ENCODE measurements at regions not wholly inside any gene's neighbourhood (a gene's known extent, or its start where the extent isn't known, plus 50 kb on each side); places are given as distances from the start of the nearest gene placed in this dataset.

- peak; percentile 78 to 82 for DNase-seq (ENCODE audit: low read depth in 2 of 2)
Observed at GRCh38 chr2:43171789-43172188, 54.6 kb downstream of the ZFP36L2 start.

DNA sequence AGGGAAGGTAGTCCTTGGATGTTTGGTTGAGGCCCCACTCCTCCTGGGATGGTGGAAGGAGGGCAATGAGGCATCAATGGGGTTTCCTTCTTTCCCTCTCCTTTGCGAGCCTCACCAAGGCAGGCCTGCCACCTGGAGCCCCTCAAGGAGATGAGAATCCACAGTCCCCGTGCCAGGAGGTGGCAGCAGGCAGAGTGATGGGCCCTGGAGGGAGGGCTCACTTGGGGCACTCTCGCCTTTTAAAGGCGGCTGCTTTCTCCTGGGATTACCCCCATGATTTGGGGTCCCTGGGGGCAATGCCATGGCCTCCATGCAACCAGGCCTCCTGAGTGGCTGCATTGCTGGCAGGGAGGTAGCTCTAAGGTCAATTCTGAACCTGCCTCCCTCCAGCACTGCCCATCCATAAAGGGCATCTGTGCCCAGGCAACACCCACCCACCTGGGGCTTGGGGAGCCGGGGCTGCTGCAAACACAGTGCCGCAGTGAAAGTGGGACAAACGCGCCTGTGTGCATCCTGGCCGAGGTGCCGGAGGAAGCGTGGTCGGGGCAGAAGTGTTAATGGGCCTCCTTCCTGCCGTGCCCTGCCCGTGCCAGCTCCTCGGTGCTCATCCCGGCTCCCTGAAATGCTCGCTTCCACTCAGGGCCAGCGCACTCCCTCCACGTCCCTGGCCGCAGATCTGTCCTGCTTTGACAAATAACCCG lies 55.9 kb downstream of the ZFP36L2 start:
- peak in 1 of 2 donors; percentile 27 for DNase-seq (ENCODE audit: low read depth in 2 of 2)

- DNase-seq (ENCODE audit: low read depth in 2 of 2): peak in 1 of 2 donors; percentile 68
Observed at GRCh38 chr2:43169987-43170386, 56.4 kb downstream of the ZFP36L2 start.

GRCh38 chr2:43169099-43169945 lies 57.1 kb downstream of the ZFP36L2 start:
- DNase-seq (ENCODE audit: low read depth in 2 of 2): peak; percentile 83 to 89

GRCh38 chr2:43168016-43168369 lies 58.4 kb downstream of the ZFP36L2 start:
- no peak for DNase-seq (ENCODE audit: low read depth in 2 of 2)

- no peak for DNase-seq (ENCODE audit: low read depth in 2 of 2)
Observed at GRCh38 chr2:43165378-43166069, 60.9 kb downstream of the ZFP36L2 start.

DNA sequence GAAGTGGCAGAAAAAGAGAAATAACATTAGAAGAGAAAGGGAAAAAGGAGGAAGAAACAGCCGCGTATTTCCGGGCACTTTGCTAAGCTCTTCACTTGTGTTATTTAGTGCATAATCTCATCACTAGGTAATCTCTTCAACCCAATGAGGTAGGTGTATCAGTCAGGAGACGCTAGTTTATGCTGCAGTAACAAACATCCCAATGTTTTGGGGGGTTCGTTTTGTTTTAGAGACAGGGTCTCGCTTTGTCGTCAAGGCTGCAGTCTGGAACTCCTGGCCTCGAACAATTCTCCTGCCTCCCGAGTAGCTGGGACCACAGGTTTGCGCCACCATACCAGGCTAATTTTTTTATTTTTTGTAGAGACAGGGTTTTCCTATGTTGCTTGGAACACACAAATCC lies 61.7 kb downstream of the ZFP36L2 start:
- no peak for DNase-seq (ENCODE audit: low read depth in 2 of 2)

DNA sequence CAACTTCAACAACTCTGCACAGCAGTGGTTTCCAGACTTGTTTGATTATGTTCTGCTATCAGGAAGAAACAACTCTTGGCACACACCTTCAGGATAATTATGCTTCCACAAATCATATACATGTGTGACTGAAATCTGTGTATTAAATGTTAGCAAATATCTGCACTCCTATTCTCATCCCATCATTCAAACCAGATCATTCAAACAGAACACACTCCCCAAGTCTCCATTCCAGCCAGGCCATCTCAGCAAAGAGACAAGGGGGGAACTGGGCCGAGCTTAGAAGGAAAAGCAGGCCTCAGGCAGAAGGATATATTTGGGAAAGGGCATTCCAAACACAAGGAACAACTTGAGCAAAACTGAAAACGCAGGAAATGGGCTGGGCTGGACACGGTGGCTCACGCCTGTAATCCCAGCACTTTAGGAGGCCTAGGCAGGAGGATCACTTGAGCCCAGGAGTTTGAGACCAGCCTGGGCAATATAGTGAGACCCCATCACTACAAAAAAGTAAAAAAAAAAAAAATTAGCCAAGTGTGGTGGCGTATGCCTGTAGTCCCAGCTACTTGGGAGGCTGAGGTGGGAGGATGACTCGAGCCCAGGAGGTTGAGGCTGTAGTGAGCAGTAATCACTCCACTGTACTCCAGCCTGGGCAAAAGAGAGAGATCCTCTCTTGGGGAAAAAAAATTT lies 62.7 kb downstream of the ZFP36L2 start:
- no peak for DNase-seq (ENCODE audit: low read depth in 2 of 2)

DNA sequence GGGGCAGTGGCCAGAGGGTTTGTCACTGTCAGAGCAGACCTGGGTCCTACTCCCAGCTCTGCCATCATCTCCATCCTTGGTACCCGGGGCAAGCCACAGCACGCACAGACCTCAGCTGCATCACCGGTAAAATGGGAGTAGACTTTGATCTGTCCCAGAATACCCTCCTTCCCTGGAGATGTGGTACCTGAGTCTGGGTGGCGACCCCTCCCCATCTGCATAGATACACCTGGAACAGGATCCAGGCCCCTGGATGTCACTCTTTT lies 64.0 kb downstream of the ZFP36L2 start:
- no peak for DNase-seq (ENCODE audit: low read depth in 2 of 2)

DNA sequence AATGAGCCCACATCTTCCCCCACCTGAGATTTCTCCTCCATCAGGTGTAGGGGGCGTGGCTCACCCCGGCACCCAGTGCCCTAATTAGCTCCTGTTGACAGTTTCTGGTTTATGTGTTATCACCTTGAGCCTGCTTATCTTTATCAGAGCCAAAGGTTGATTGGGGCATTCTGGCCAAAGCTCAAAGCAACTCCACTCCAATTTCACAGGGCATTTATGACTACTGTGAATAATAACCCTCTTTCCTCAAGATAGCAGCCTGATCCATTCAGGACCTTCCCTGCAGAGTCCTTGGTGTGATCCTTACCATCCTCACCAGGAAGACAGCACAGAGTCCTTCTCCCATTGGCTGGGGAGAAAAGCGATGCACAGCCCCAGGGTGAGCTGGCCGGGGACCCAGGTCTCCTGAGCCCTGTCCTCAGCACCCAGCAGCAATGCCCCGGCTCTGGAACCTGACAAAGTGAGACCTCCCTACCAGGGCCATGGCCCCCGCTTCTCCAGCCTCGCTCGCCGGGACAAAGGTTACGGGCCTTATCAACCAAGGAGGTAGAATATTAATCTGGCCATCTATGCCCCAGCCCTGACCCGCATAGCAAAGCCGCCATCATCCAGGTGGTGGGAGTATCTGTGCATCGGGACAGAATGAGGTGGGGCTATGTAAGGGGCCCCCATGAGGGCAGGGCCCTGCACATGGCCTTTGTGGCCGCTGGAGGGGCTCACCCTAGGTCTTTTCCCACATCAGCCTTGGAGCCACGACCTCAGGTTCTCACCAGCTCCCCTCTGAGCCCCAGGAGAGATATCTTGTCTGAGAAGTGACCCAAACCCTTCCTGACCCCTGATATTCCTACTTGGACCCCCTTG lies 64.5 kb downstream of the ZFP36L2 start:
- DNase-seq (ENCODE audit: low read depth in 2 of 2): no peak

- DNase-seq (ENCODE audit: low read depth in 2 of 2): no peak
Observed at GRCh38 chr2:43160778-43161177, 65.6 kb downstream of the ZFP36L2 start.

- DNase-seq (ENCODE audit: low read depth in 2 of 2): no peak
Observed at GRCh38 chr2:43159797-43160196, 66.6 kb downstream of the ZFP36L2 start.

DNA sequence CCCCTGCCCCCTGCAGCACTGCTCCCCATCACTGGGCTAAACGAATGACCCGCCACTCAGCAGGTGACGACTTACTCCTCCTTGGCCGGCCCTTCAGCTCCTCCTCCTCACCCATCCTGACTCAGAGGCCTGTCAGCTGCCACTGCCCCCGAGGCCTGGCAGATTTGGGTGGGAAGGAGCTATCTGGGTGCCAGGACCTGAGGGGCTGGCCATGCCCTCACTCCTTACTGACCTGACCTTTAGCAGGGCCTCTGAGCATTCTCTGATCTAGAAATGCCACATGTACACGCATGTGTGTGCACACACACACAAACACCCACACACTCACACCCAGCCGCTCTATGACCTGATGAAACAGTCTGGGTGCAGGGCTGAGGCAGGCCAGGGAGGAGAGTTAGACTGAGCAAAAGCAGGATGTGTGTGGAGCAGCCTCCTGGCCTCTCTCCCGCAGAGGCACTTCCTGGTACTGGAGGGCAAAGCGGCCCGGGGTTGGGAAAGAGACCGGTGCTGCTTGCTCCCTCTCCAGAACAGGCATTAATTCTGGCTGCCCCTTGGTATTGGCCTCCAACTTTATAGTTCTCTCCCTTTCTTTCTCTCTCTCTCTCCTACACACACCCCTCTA lies 68.0 kb downstream of the ZFP36L2 start:
- DNase-seq (ENCODE audit: low read depth in 2 of 2): peak; percentile 88 to 95

DNA sequence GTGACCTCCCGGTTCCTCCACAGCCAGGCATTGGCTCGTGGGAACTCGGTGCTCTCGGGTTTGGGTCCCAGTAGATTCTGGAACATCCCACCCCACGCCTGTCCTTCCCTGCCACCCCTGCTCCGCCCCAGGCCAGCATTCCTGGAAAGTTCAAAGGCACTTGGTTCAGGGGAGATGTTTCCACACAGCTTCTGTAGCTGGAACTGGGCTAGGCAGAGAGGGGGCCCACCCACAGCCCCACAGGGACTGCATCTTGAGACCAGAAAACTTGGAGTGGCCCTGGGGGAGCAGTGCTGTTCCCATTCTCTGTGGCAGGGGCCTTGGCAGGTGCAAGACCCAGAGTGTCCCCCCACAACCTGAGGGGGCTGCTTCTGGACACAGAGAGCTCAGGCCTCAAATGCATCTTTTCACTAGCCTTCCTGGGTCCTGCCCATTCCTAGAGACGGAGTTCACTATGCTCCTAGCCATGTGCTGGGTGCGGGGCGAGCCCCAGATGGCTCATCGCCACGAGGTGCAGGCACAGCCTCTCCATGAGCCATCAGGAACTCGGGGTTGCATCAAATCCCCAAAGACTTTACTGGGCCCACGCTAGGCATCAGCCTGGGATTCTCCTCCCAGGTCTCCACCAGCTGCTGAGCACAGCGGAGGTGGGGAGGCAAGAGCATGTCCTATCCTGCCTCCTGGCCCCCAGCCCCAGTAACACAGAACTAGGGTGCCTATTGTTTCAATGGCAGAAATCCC lies 68.7 kb downstream of the ZFP36L2 start:
- no peak for DNase-seq (ENCODE audit: low read depth in 2 of 2)

DNA sequence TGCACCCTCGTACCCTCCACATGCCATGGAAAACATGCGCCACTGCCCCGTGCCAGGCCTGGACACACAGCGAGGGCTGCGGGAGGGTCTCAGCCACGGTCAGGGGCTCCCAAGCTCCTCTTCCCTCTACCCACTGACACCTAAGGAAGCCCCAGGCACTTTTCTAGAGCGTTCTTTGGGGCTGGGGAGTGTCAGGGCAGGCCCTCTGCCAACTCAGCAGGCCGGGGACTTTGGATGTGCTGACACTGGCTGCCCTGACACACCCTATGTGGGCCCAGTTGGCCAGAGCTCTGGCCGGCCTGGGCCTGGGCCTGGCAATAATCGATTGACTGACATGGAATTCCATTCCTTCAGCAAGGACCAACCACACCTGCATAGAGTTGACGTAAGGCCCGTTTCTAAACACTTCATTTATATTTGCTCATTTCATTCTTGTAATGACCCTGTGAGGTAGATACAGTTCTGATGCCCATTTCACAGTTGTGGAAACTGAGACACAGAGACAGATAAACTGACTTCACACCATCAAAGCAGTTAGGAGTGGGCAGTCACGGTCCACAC lies 70.5 kb downstream of the ZFP36L2 start:
- DNase-seq (ENCODE audit: low read depth in 2 of 2): no peak

- no peak for DNase-seq (ENCODE audit: low read depth in 2 of 2)
Observed at GRCh38 chr2:43154685-43155084, 71.7 kb downstream of the ZFP36L2 start.

- DNase-seq (ENCODE audit: low read depth in 2 of 2): peak in 1 of 2 donors; percentile 39
Observed at GRCh38 chr2:43152741-43153647, 73.4 kb downstream of the ZFP36L2 start.

- no peak for DNase-seq (ENCODE audit: low read depth in 2 of 2)
Observed at GRCh38 chr2:43152186-43152585, 74.2 kb downstream of the ZFP36L2 start.

Measured in dermis microvascular lymphatic vessel endothelial cell (primary cell).